HG02610 (cell line): ENCODE measurements at regions not wholly inside any gene's neighbourhood (a gene's known extent, or its start where the extent isn't known, plus 50 kb on each side); places are given as distances from the start of the nearest gene placed in this dataset.
"Not testable (repeated sequence)": the region's sequence is repeated elsewhere in the genome, so short reads cannot be mapped to it uniquely, and the experiment has no call there.

ENCODE experiments used
- ATAC-seq: cut with Tn5 transposase; IDR thresholded peaks from one replicate; pipeline ENCODE4 v1.9.1; 2021; ENCODE audit warnings: mild to moderate bottlenecking, moderate library complexity; ENCODE audit not compliant: unreplicated experiment

DNA sequence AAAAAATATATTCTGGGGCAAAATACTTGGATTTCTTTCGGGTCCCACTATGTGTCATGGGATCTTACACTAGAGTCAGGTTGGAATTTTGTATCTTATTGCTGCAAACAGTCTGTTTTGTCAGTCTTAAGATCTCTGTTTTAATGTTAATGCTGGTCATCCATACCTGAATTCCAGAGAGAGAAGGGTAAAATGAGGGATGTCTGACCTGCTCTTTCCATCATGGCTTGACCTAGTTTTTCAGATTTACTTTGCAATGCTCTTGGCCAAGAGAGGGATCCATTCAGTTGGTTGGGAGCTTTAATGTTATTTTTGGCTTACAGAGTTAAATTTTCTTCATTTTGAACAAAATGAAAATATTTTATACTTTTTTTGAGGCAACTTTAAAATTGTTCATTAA, 117.2 kb downstream of the CASP12 start:
- no peak for ATAC-seq

DNA sequence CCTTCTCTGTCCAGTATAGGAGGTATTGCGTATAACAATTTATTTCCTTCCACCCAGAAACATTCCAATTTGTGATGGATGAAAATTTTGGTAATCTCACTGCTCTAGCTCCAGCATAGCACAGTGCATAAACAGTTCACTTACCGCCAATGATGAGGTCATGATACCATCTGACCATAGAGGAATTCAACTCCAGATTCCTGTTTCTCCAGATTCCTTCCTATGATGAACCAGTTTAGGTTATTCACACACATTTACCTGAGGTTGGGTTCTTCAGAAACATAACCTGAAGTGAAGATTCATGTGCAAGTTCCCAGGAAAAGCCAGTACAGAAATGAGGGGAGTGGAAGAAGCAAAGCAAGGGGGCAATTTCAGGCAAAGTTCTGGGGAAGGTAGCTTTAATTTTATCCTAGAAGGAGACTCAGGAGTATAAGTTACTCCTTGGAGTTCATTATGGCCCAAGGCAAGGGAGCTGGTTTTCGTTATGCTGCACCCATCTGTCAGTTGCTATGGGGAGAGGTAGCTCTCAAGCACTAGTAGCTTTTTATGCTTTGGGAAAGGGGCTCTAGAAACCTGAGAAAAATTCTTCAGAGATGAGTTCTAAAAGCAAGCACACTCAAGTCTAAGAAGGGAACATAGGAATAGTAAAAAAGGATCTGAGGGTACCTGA, 121.6 kb downstream of the CASP12 start:
- ATAC-seq, result no peak

DNA sequence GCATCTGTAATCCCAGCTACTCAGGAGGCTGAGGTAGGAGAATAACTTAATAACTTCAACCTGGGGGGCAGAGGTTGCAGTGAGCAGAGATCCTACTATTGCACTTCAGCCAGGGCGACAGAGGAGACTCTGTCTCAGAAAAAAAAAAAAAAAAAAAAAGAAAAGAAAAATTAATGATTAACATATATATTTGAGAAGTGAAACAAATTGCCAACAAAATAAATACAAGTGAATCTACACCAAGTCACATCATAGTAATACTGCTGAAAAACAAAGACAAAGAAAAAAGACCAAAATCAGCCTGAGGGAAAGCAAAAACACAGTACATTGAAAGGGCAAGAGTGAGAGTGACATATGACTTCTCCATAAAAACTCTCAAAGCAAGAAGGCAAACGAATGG, 123.7 kb downstream of the CASP12 start:
- ATAC-seq, result no peak

DNA sequence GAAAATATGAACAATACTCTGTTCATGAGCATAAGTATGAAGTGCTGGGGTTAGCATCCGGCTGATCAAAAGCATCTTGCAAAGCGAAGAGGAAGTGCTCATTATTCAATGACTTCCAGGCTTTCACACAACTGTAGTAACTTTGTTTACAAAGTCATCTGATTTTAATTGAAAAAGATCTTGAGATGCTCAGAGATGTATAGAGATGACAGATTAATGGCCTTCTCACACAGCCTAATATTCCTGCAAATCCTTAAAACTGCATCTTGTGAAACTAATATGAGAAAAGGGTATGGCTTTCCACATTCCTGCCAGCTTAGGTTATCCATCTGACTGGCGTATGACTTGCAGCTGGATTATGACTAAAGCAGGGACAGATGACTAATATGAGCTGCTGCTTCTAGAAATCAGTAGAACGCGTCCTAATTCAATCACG, 125.4 kb downstream of the CASP12 start:
- no peak for ATAC-seq

DNA sequence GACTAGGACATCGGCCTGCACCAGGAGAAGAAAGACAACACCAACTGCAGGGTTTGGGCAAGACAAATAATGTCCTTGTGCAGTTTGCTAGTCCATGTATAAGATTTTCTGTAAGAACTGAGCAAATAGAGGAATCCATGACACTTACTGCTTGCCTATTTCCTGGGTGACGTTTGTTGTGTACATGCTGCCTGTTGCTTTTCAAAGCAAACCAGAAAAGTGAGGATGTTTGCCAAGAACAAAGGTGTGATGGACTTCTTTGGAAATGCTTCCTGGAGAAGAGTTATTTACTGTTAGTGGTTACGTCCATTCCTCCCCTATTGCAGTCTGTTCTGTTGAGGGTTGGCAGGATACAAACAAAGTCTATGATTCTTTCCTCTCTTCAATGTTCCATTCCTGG, 126.5 kb downstream of the CASP12 start:
- no peak for ATAC-seq

DNA sequence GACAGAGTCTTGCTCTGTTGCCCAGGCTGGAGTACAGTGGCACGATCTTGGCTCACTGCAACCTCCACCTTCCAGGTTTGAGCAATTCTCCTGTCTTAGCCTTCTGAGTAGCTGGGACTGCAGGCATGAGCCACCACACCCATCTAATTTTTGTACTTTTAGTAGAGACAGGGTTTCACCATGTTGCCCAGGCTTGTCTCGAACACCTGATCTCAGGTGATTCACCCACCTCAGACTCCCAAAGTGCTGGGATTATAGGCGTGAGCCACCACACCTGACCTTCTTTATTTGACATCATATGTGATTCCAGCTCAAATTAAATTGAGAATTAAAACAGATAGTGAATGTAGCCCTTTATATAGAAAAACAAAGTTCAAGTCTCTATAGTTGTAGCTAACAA, 127.2 kb downstream of the CASP12 start:
- ATAC-seq, result not testable (repeated sequence)

DNA sequence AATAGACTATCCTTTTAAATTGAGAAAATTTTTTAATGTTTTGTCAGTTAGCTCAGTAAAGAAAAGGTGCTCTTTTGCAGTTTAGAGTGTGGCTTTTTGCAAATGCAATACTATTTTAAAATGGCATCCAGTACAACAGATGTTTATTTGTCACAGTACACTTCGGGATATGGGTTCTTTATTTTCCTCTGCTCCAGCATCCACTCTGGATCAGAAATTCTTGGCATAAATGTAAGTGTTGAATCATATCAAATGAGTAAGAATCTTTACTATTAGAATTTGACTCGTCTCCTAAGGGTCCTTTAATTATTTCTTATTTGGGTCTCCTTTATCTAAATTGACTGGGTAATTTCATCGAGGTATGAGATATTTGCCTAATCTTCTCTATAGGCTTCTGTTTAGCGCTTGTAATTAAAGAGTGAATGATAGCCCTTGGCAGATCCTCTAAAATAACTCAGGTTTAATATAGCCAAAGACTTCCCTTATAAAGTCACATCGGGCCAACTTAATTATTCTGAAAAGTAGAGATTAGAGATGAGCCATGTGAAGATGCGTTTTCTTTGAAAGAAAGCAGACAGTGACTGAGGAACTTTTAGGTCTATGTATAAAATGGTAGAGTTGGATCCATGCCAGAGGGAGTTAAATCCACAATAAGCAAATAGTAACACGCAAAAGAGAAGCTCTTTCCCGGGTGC, 132.7 kb downstream of the CASP12 start:
- ATAC-seq, result no peak

DNA sequence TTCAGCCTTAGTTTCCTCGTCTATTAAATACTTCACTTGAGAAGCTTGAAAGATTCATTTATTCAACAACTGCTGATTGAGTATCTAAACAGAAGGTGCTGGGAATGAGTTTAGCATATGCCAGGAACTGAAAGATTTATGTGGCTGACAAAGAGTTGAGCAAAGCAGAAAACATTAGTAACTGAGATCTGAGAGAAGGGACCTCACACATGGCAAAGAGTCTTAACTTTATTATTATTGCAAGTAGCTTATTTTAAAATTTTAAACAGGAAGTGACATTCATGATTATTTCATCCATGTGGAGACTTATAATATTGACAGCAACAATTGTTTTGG, 133.6 kb downstream of the CASP12 start:
- ATAC-seq, result peak; percentile 31

DNA sequence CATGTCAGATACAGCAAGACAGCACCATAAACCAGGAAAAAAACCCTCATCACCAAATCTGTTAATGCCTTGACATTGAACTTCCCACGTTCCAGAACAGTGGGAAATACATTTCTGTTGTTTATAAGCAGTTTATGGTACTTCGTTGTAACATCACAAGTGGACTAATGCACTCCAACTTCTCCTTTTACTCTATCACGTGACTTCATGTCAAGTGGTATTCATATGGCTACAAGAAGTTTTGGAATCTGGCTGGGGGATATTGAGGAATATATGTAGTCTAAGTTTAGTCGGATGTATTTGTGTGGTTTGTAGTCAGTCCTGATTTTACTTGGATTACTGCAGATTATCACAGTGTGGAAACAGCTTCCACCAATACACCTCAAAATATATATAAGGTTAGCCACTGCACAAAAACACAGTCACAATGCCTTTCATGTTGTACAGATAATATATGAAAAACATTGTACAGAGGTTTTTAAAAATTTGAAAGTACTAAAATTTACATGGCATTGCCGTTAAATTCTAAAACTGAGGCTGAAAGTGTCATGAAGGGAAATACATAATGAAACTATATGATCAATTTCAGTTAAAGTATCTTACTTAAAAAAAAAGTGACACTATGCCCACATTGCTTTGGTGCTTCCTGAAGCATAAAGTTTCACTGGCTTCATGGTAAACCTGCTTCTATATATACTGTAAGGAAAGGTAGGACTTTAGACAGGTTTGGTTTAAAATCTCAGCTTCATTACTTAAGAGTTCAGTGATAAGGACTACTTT, 134.1 kb downstream of the CASP12 start:
- peak; percentile 75 for ATAC-seq

DNA sequence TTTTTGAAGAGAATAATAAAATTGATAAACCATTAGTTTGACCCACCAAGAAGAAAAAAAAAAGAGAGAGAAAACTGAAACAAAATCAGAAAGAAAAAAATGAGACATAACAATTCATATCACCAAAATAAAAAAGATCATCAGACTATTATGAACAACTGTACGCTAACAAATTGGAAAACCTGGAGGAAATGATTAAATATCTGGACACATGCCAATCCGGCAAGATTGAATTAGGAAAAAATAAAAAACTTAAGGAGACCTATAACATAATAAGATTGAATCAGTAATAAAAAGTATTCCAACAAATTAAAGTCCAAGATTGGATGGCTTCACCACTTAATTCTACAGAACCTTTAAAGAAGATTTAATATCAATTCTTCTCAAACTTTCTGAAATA, 136.7 kb downstream of the CASP12 start:
- no peak for ATAC-seq

DNA sequence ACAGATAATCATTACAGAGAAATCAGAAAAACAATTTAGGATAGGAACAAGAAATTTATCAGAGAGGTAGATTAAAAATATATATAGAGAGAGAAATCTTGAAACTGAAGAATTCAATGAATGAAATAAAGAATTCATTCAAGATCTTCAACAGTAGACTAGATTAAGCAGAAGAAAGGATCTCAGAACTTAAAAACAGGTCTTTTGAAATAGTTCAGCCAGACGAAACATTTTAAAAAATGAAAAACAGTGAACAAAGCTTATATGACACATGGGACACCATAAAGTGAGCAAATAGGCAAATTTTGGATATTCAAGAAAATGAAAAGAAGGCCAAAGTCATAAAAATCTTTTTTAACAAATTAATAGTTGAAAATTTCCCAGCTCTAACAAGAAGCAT, 138.8 kb downstream of the CASP12 start:
- no peak for ATAC-seq

DNA sequence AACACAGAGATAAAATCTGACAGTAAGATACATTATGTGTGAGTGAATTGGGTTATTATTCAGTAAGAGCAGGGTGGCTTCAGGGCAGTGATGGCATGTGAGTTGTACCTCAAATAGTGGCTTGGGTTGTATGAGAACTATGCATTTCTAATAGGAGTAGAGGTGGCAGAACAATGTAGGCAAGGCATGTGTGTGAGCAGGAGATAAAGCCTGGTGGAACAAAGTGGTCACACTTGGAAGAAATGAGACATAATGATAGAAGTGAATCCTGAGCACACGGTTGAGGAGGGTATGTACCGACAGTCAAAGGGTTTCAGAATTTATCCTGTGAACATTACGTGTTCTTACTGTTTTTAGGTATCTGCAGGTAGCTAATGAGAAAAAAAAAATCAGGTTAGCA, 159.3 kb downstream of the CASP12 start:
- no peak for ATAC-seq

DNA sequence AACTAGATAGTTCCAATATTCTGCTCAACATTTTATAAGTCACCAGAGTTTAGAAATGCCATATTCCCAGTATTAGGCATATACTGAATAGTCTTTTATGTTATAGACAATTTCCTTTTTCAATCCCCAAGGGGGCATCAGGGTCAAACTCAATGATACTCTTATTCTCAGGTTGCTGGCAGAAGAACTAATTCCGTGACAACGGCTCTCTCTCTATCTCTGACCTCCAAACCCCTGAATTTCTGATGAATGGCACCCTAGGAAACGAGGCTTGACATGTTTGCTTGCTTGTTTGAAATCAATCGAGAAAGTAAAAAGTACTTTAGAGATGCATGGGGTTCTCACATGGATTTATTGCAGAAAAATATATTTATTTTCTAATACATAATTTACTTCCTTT, 160.1 kb downstream of the CASP12 start:
- no peak for ATAC-seq

DNA sequence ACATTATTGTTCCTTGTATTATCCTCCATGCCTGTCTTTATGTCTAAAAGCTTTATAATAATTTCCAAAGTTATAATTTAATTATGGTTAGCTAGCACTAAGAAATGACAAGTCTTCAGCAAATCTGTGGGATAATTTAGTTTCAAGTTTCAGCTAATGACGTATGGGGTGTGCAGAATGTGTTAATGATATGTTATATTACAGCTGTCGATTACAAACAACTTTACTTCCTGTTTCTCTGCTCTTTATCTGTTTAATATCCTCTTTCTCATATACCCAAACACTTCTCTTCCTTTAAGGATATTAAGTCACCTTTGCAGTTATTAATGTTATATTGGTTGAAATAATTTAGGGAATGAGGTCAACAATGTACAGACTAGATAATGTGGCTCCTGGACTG, 161.8 kb downstream of the CASP12 start:
- ATAC-seq, result no peak

DNA sequence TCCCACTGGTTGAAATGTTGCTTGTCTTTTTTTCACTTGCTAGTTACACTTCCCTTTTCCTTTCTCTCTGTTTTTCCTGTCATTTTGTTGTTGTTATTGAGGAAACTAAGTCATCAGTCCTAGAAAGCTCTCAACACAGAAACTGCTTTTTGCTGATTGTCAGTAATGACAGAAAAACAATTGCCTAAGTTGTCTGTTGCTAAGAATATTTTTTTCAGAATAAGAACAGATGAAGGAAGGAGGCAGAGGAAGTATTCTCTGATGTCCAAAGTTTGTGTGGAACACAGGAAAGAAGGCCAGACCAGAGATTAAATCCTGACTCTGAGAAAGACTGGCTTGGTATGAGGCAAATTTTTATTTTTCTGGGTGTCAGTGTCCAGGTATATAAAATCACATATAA, 163.3 kb downstream of the CASP12 start:
- ATAC-seq, result no peak

DNA sequence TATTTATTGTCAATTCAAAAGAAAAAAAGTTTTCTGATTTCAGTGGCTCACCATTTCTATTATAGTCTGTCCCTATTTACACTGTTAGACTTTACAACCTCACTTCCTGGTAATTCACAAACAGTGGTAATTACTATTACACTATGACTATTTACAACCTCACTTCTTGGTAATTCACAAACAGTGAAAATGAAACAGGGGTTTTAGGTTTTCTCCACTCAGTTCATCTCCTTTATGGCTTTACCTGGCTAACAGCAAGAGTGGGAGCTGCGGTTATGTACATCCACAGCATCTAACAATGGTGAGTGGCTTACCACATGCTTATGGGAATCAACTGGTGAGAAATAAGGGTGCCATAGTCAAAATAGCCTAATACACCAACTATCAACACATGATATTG, 166.4 kb downstream of the CASP12 start:
- no peak for ATAC-seq

DNA sequence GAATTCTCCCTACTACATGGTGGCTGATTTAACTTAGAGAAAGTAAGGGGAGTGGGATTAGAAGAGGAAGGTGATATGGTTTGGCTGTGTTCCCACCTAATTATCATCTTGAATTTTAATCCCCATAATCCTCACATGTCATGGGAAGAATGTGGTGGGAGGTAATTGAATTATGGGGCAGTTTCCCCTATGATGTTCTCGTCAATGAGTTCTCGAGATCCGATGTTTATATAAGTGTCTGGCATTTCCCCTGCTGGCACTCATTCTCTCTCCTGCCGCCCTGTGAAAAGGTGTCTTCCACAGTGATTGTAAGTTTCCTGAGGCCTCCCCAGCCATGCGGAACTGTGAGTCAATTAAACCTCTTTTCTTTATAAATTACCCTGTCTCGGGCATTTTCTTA, 169.3 kb downstream of the CASP12 start:
- no peak for ATAC-seq

DNA sequence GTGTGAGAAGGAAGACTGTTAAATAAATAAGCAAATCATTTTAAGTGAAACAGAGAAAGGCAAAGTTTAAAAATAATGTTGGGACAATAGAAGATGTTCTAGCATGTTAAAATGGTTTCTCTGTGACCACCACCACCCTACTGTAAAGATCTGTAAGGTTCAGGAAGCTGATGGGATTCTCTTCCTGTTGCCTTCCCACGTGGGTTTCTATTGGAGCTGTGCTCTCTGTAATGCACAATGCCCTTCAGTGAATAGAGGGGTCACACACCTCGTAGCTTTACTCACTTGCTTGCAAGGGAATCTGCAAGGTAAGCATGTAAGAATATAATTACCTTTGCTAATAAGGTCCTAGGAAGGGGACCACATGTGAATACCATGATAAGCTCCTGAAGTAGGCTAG, 170.5 kb downstream of the CASP12 start:
- no peak for ATAC-seq

DNA sequence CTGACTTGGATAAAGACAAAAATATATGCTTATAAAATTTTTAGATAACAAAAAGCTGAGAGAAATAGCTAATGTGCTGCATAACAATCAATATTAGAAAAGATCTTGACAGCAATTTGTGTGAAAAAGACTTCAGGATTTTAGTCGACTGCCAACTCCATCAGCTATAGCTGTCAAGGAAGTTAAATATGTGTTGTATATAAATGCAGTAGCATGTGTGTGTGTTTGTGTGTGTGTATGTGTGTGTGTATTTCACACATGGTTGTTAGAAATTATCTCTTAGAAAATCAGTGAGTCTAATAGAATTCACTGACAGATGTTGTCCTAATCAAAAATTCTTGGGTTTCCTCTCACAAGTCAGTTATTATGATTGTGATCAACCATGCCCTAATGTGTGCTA, 171.2 kb downstream of the CASP12 start:
- no peak for ATAC-seq

DNA sequence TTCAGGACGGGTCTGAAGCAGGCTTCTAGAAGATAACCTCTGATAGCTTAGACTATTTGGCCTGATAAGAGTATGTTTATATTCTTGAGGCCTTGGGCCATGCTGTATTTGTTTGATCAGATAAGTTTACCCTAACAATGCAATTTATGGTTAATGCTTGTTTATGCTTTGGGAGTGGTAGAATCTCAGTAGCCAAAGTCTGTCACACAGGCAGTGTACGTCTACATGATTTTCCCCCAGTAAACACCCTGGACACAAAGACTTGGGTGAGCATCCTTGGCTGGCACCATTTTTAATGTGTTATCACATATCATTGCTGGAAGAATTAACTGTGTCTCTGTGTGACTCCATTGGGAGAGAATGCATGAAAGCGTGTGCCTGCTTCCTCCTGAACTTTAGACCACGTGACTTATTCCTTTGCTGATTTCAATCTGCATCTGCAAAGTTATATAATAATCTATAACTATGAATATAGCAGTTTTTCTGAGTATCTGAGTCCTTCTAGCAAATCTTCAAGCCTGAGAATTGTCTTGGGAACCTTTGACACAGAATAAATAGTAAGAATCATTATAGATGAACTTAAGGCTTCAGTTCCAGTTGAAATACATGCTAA, 172.4 kb downstream of the CASP12 start:
- no peak for ATAC-seq

DNA sequence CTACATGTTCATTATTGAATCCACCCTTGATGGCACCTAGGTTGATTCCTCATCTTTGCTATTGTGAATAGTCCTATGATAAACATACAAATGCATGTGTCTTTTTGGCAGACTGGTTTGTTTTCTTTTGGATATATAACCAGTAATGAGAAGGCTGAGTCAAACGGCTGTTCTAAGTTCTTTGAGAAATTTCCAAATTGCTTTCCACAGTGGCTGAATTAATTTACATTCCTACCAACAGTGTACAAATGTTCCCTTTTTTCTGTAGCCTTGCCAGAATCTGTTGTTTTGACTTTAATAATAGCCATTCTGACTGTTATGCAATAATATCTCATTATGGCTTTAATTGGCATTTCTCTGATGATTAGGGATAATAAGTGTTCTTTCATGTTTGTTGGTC, 184.9 kb downstream of the CASP12 start:
- ATAC-seq, result no peak
